ENCODE measurements at regions not wholly inside any gene's neighbourhood (a gene's known extent, or its start where the extent isn't known, plus 50 kb on each side); places are given as distances from the start of the nearest gene placed in this dataset.
"Not testable (repeated sequence)": the region's sequence is repeated elsewhere in the genome, so short reads cannot be mapped to it uniquely, and the experiment has no call there.

DNA sequence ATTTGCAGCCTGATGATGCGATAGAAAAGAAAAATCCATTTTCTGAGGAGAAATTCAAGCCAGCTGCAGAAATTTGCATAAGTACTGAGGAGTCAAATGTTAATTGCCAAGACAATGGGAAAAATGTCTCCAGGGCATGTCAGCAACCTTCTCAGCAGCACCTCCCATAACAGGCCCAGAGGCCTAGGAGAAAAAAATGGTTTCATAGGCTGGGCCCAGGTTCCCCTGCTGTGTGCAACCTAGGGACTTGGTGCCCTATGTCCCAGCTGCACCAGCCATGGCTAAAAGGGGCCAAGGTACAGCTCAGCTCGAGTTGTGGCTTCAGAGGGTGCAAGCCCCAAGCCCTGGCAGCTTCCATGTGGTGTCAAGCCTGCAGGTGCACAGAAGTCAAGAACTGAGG lies 144.8 kb upstream of the PRKD1 start:
- DNase-seq (ENCODE audit: low spot score), result not testable (repeated sequence)

DNA sequence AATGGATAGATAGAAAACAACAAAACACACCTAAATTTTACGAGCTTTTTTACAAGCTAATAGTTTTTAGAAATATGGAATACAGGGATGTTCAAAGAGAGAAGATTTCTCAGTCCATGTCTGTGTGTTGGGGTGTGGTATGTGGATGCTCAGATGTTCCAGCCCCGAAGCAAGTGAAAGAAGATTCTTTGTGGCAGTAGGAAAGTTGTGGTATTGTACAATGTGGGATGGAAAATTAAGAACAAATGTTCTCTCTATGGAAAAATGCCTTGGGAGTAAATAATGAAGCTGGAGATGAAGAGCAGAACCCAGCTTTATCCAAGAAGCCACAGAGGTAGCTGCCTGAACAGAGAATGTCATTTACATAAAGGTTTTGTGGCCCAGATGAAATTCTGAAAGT lies 150.3 kb upstream of the PRKD1 start:
- no peak for DNase-seq (ENCODE audit: low spot score)

DNA sequence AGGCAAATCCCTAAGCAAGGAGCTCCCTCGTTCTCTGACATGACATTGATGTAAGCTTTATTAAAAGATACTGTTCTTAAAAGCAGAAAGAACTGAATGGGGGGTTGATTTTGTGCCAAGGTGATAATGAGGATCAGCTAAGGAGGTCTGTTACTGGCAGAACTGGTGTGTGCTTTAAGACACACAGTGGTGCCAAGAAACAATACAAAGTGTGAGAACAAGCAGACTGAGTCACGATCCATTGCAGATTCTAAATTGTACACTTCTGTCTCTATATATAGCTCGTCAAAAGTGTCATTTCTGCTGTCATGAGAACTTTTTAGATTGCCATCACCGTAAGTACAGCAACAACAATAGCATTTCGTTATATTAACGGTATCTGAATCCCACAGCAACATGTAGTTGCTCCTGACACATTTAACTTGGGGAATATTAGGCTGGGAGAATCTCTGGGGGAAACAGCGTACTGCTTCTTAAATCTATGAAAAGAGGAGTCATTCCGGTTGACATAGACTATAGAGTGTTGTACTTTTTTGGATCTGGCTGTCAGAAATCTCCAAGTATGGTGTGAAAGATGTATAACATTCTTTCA lies 151.3 kb upstream of the PRKD1 start:
- DNase-seq (ENCODE audit: low spot score), result no peak

DNA sequence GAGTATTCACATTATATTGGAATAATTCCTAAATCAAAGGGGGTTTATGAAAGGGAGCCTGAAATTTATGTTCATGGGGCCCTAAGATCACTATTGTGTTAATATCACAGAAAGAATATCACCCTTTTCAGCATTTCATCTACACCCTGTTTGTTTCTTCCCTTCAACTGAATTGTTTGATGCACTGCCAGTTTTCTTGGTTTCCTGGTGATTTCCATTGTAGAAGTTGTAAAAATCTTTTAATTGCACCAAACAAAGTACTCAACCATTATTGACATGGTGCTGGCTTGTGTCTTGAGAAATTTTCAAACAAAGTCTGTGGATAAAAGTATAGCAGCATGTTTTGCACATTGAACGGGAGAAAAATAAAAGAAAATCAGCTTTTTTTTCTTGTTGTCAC lies 154.8 kb upstream of the PRKD1 start:
- no peak for DNase-seq (ENCODE audit: low spot score)

DNA sequence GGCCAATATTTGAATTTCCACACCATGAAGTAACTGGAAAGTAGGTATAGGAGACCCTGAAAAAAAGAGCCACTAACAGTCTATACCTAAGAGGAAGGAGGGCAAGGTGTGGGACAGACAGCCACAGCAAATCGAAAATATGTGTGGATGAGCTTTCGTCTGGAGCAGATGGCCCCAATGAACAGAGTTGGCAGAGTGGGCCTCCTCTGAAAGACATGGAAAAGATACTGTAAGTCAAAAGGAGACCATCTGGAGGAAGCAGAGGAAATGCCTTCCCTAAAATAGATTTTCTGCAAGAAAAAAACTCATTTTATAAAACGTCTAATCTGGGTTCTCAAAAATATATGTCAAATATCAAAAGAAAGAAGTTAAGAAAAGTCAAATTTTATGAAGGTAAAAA lies 157.2 kb upstream of the PRKD1 start:
- DNase-seq (ENCODE audit: low spot score), result no peak

DNA sequence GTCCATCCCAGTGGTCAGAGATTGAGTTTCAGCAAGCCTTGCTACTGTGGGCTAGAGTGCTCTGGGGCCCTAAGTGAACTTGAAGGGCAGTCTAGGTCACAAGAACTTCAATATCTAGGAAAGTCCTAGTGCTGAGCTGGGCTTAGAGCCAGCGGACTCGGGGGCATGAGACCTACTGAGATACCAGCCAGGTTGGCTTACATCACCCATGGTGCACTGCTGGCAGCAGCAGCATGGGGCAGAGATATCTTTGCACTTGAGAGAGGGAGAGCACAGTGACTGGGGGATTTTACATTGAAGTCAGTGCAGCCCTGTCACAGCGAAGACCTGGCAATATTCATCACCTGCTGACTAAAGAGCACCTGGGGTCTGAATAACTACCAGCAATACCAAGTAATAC lies 158.3 kb upstream of the PRKD1 start:
- no peak for DNase-seq (ENCODE audit: low spot score)

DNA sequence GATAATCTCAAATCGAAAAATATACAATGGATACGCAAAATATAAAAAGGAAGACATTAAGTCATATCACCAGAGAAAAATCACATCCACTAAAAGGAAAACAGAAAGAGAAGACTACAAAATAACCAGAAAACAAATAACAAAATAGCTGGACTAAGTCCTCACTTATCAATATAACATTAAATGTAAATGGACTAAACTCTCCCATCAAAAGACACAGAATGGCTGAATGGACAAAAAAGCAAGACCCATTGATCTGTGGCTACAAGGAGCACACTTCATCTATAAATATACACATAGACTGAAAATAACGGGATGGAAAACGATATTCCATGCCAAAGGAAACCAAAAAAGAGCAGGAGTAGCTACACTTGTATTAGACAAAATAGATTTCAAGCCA lies 161.0 kb upstream of the PRKD1 start:
- no peak for DNase-seq (ENCODE audit: low spot score)

DNA sequence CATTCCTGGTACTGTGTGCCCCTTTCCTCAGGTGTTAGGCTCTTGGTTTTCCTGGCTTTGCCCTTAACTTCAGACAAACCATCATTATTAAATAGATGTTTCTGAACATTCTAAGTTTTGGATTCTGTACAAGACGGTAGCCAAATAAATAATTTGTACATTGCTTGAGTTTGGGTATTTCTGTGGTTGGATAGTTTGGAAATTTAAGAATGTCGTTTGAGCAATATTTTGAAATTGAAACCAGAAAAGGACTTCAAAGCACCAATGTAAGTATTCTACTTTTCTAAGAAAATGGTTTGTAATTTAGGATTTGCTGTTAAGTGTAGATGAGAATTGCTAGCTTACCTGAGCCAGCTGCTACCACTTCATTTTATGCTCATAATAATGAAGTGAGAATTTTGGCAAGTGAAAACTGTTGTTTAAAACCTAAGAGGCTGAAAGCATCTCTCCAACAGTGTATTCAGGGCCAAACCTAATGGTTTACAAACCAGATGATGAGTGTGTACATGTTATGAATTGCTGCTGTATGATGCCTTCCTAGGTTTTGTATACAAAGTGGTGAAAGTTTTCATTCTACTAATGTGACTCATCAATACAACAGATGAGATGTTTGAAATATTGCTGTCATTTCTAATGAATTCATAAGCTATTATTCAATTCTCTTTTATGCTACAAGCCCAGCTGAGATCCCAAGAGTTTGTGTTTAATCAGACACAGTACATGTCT lies 181.5 kb upstream of the PRKD1 start:
- no peak for DNase-seq (ENCODE audit: low spot score)

DNA sequence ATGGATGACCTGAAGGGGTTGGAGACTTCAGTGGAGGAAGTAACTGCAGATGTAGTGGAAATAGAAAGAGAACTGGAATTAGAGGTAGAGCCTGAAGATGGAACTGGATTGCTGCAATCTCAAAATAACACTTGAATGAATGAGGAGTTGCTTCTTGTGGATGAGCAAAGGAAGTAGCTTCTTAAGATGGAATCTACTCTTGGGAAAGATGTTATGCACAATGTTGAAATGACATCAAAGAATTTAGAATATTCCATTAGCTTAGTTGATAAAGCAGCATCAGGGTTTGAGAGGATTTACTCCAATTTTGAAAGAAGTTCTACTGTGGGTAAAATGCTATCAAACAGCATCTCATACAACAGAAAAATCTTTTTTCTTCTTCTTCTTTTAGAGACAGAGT lies 186.4 kb upstream of the PRKD1 start:
- no peak for DNase-seq (ENCODE audit: low spot score)

DNA sequence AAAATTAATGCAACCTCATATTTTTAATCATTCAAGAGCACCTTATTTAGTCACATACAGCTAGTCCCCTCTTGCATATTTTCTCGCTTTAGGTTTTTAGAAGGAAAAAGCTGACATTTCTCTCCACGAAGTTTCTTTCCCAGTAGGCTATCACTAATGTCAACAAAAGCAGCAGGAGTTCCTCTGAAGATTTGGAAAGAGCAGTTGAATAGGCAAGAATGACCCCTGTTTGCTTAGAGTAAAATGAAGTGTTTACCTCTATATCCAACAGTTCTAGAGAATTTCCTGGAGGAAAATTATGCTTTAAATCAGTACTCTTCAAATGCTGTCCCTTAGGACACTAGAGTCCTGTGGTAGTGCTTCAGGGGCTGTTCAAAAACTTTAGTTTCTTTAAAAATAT lies 188.1 kb upstream of the PRKD1 start:
- DNase-seq (ENCODE audit: low spot score), result no peak

DNA sequence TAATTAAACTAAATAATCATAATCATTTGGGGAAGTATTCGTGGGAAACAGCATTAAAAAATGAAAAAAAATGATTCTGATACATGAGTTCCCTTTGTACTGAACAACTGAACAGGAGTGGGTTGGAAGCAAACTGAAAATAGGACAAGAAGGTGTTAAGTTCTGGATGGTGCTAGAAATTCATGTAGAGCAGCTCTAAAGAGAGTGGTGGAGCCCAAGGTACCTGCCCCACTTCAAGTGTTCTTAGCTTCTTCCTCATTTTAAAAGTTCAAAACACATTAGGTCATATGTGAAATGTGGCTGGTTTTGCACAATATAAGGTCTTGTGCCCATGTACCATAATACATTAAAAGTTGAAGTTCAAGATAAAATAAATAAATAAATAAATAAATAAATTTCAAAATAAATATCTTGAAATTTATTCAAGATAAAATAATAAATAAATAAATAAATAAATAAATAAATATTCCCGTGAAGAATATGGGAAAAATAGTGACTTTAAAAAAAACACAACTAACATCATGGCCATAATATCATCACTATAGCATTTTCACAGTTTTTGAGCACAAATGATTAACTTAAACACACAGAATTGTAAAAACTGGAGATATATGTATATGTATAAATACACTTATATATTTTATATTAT lies 191.5 kb upstream of the PRKD1 start:
- DNase-seq (ENCODE audit: low spot score), result no peak

DNA sequence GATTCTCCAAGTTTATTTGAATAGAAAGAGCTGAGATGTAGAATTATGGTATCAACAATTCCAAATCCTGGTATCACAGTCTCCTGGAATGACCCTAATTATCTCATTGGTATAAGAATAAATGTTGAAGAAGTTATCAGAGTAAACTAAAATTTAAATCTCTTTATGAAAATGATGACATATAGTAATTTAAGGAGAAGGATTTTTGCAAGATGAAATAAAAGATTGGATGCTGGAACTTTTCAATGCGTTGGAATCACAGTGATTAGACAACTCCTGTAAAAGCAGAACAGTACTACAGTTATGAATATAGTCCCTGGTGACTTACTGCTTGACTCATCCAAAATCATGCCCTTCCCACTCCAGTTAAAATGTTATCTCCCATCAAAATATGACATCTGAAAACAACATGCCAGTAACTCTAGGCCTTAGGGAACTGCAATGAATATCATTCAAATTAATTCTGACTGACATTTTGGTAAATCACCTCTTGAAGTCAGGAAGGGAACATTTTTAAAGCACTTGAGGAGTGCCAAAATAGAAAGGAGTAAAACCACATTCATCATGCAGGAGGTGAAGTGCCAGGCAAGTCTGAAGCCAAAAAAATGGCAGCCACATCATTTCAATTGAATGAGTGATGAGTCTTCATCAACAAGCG lies 197.8 kb upstream of the PRKD1 start:
- DNase-seq (ENCODE audit: low spot score), result no peak

DNA sequence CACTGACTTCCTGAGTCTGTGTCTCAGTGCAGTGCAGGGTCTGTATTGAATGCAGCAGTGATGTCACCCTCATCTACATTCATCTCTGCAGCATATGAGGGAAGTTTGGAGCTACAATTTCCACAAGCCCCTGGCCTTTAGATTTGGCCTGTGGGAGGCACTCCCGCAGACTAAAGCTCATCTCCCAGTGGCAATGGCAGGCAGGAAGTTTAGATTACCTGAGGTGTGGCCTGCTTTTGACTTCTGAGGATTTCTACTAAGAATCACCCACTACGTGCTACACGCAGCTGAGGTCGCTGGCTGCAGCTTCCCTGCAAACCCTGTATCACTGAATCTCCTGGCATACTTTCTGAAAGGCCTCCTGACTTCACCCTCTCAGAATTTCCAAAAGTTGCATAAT lies 202.2 kb upstream of the PRKD1 start:
- DNase-seq (ENCODE audit: low spot score), result no peak

DNA sequence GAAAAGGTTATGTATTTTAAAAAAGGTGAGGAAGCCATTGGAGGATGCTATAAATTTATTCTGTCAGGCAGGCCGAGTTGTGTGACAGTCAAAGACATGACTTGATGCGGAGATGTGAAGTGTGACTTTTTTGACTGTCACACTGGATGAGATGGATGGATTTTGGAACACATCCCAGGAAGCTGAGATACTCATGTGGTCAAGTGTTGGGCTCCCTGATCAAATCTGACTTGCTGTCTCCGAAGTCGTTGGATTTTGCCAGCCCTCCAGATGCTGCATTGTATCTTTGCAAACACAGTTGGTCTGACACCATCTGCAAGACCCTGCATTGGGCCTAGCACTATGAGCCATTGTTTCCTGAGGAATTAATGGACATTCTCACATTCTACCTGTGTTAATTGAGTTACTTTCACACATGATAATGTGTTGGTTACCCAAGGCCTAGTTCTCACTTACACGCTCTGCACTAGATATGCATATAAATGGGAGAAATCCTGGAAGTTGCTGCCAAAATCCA lies 204.0 kb upstream of the PRKD1 start:
- no peak for DNase-seq (ENCODE audit: low spot score)

DNA sequence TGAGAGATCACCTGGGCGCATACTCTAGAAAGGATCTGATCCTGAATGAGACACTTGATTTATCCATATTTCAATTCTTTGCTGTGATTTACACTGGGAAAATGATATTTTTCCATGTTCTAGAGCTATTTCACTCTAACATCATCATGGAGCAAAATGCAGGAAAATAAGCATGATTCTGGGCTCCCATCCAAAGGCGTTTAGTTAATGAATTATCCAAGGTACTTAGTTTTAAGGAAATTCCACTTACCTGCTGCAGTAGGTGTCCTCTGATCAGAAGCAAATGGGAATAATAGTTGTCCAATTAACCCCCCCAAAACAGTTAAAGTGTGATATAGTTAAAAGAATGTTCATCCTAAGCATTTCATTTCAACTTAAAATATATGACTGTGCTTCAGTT lies 204.5 kb upstream of the PRKD1 start:
- DNase-seq (ENCODE audit: low spot score), result no peak

DNA sequence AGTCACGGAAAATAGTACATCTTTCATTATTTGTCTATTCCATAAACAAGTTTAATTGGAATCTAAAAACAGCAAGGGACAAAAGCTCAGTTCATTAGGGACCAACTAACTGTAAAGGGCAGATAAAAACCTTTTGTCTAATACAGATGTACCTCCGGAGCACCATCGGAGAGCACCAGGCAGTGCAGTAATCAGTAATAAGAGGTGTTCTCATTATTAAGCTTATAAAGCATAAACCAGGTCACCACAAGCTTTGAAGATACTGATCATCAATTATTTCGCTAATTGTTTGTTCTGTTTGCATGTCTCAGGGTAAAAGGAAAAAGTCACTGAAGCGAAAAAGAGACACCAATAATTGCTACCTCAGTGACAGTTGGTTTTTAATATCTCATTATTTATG lies 207.3 kb upstream of the PRKD1 start:
- no peak for DNase-seq (ENCODE audit: low spot score)

DNA sequence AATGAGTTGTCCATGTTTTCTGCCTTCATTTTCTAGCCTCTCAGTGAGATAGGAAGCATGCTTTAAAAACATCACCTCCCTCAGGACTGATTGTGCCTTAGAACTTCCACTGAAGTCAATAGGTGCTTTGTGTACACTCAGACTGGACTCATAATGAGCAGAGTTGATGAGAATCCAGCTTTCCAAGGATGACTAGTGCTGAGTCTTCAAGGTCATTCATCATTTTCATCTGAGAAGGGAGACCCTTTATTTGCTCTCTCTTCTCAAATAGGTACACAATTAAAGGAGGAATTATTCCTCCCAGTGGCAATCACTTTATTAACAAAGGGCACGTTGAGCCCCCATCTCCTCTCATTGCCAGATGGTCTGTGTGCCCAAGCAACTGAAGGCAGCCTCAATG lies 210.9 kb upstream of the PRKD1 start:
- no peak for DNase-seq (ENCODE audit: low spot score)

DNA sequence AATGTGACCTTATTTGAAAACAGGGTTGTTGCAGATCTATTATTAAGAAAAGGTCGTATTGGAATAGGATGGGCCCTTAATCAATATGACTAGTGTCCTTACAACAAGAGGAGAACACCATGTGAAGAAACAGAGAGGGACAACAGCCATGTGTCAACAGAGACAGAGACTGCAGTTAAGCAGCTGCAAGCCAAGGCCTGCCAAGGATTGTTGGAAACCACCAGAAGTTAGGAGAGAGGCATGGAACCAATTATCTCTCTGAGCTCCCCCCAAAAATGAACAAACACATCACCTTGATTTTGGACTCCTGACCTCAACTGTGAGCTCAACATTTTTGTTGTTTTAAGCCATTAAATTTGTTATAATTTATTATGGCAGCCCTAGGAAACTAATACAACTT lies 214.6 kb upstream of the PRKD1 start:
- DNase-seq (ENCODE audit: low spot score), result no peak

DNA sequence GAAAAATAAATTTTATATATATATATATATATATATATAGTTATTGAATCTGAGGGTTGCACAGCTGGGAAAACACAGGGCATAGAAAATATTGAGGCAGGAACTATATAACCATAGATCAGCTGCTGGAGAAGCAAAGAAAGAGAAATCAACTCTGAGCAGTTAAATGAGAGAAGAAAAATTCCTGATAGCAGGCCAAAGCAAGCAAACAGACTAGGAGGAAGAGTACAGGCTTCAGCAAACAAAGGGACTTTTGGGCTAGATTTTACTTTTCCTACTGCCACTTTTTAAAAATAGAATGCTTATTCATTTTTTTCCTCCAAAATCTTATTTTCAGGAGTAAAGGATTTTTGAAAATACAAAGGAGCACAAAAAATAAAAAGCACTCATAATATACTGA lies 216.0 kb upstream of the PRKD1 start:
- no peak for DNase-seq (ENCODE audit: low spot score)

DNA sequence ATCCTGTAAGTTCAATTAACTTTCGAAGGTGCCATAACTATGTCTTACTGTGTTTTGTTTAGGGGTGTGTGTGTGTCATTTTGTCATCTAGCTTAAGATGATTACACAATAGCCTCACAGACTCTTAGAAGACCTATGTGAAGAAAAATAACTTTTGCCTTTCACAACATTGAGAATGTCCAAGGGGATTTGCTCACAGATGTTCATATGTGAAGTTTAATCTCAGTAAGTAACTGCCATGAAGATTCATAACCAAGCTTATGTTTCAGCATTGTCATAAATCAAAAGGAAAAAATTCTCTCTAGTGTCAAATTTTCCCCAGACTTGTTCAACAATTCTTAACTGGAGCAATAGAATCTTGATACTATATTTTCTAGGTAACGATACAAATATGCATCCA lies 226.1 kb upstream of the PRKD1 start:
- DNase-seq (ENCODE audit: low spot score), result no peak

DNA sequence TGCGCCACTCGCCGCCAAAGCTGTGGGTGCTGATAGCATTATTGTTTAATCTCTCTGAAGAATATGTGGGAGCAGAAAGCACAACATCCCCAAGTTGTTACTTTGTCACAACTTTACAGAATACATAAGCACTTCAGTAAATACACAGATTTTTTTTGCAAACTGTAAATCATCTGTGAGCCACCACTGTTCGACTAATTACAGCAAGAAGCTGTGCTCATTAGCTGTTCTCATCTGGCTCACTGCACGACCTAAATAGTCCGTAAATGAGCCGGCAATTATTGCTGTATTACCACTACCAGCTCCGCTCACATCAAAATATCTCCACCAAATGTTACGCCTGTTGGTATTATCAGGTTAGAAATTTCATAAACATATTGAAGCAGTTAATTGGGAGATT lies 228.9 kb upstream of the PRKD1 start:
- no peak for DNase-seq (ENCODE audit: low spot score)

DNA sequence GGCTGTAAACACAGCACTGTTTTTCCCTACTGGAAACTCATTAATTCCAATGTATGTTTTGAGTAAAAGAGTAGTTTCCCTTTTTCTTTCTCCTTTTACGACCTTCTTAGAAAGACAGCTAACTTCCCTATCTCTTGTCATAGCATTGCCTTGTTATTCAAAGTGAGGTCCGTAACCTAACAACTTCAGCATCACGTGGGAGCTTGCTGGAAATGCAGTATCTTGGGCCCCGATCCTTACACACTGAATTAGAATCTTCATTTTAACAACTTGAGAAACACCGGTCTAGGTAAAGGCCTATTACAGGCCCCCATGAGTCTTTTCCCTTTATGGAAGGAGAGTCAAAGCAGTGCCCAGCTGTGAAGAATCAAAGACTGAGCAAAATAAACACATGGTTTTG lies 230.7 kb upstream of the PRKD1 start:
- DNase-seq (ENCODE audit: low spot score), result no peak

DNA sequence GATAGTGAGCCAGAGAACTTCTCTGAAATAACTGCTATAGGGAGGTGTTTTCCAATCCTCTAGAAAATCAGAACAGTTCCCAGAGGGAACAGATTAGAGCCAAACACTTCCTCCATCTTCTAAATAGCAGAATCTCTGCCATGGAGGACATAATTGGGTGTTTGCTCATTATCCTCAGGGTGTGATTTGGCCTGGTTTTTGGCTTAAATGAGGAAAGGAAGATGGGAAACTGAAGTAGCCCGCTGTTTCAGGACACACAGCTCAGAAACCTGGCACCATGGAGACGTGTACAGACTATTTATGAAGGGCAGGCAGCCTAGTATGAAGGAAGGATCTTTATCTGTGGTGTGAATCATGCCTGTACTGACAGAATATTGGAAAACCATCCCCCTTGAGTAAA lies 231.7 kb upstream of the PRKD1 start:
- DNase-seq (ENCODE audit: low spot score), result no peak
